GM12892 (cell line): ENCODE measurements at regions not wholly inside any gene's neighbourhood (a gene's known extent, or its start where the extent isn't known, plus 50 kb on each side); places are given as distances from the start of the nearest gene placed in this dataset.

ENCODE experiments used
- POLR2A ChIP-seq: IDR thresholded peaks from 2 replicates; pipeline ENCODE4 v1.6.1; 2011; ENCODE audit warnings: low read depth, low read length, control low read depth
- POLR2AphosphoS5 ChIP-seq: IDR thresholded peaks from 2 replicates; pipeline ENCODE4 v1.6.1; 2011; ENCODE audit warnings: low read depth, low read length, control low read depth
- TAF1 ChIP-seq: IDR thresholded peaks from 2 replicates; pipeline ENCODE4 v1.6.1; 2011; ENCODE audit warnings: low read depth, mild to moderate bottlenecking, control low read depth, low read length, borderline replicate concordance

GRCh38 chr15:67957435-67958132, 96.5 kb upstream of the PIAS1 start:
- TF ChIP-seq POLR2A, result no peak
- TF ChIP-seq POLR2AphosphoS5, result no peak
- TF ChIP-seq TAF1, result no peak
